Endothelial cell of umbilical vein (primary cell): ENCODE measurements at regions not wholly inside any gene's neighbourhood (a gene's known extent, or its start where the extent isn't known, plus 50 kb on each side); places are given as distances from the start of the nearest gene placed in this dataset.
A peak's percentile ranks its signal among the peaks of the same experiment; 100 is the strongest.

Source experiments
- BruUV-seq: library from RNA; stranded (reverse); fragments of 400-500 nt; replicated peaks from 2 replicates; lab custom pipeline; 2021; lab: Mats Ljungman, UMichigan
- CTCF ChIA-PET: fragments of 300-600, 350-600 bp; sonication (Branson Sonifier 250); formaldehyde crosslinking; loops from one replicate; lab custom pipeline; 2021; ENCODE audit warnings: antibody characterized with exemption, inconsistent platforms; lab: Charles Lee
- POLR2A ChIA-PET: fragments of 300-600, 350-600 bp; sonication (Branson Sonifier 250); formaldehyde crosslinking; loops from one replicate; lab custom pipeline; 2021; ENCODE audit warnings: antibody characterized with exemption, inconsistent platforms; lab: Charles Lee
- DNase-seq: peaks from one replicate; pipeline ENCODE4 v3.0.0-alpha.2; 2011; ENCODE audit warnings: low read depth, low spot score
- FAIRE-seq: peaks from 2 replicates; lab custom pipeline; 2011; peaks lifted over from hg19 to GRCh38; lab: Jason Lieb, UNC
- H2AFZ ChIP-seq: 2 replicates; pipeline ENCODE4 v1.6.0; 2012; ENCODE audit warnings: low read depth, low read length, control low read depth, inconsistent platforms
- H3K27ac ChIP-seq: 2 replicates; pipeline ENCODE4 v1.5.1; 2011; ENCODE audit warnings: low read depth, mild to moderate bottlenecking, control low read depth, low read length, moderate library complexity; ENCODE audit not compliant: insufficient read depth
- H3K27me3 ChIP-seq, 2 experiments: 2 replicates each; pipeline versions ENCODE4 v1.6.0 to v1.6.1; 2011; ENCODE audit warnings: low read length in 2 of 2, mixed read lengths in 1 of 2; ENCODE audit not compliant: control insufficient read depth in 2 of 2, insufficient read depth in 2 of 2
- H3K36me3 ChIP-seq, 2 experiments: 2 replicates in 1 of 2; 3 replicates in 1 of 2; pipeline ENCODE4 v1.5.1; 2011; ENCODE audit warnings: low read length in 2 of 2, mild to moderate bottlenecking in 1 of 2, moderate library complexity in 1 of 2; ENCODE audit not compliant: control insufficient read depth in 2 of 2, insufficient read depth in 2 of 2; ENCODE audit errors: extremely low read depth in 1 of 2
- H3K4me1 ChIP-seq: 3 replicates; pipeline ENCODE4 v1.5.1; 2011; ENCODE audit warnings: mild to moderate bottlenecking, low read length; ENCODE audit not compliant: control insufficient read depth, insufficient read depth; ENCODE audit errors: extremely low read depth
- H3K4me2 ChIP-seq: 2 replicates; pipeline ENCODE4 v1.6.1; 2011; ENCODE audit warnings: low read length, control low read depth, mixed read lengths; ENCODE audit not compliant: insufficient read depth
- H3K4me3 ChIP-seq, 3 experiments: fragments of 200-600 bp in 1 of 3; sonication (generic), shearing (Covaris generic) in 1 of 3; replicated peaks in 1 of 3; 2 replicates each; pipeline ENCODE4 v1.5.1; 2011 to 2016; ENCODE audit warnings: control low read depth in 3 of 3, low read length in 3 of 3, mild to moderate bottlenecking in 2 of 3, inconsistent platforms in 1 of 3, low read depth in 1 of 3, moderate library complexity in 1 of 3; ENCODE audit not compliant: insufficient read depth in 1 of 3
- H3K79me2 ChIP-seq: 2 replicates; pipeline ENCODE4 v1.6.0; 2012; ENCODE audit warnings: low read length, inconsistent platforms; ENCODE audit not compliant: control insufficient read depth, insufficient read depth
- H3K9ac ChIP-seq: replicated peaks from 2 replicates; pipeline ENCODE3; 2011; ENCODE audit warnings: low read length, control low read depth; ENCODE audit not compliant: insufficient read depth; ENCODE audit errors: extremely low read depth
- H3K9me1 ChIP-seq: replicated peaks from 3 replicates; pipeline ENCODE4 v1.6.0; 2011; ENCODE audit warnings: mild to moderate bottlenecking, low read length; ENCODE audit not compliant: control insufficient read depth, insufficient read depth; ENCODE audit errors: extremely low read depth
- H3K9me3 ChIP-seq: replicated peaks from 2 replicates; pipeline ENCODE4 v1.5.1; 2012; ENCODE audit warnings: low read length, inconsistent platforms; ENCODE audit not compliant: control insufficient read depth, insufficient read depth
- H4K20me1 ChIP-seq: replicated peaks from 2 replicates; pipeline ENCODE3; 2011; ENCODE audit warnings: mild to moderate bottlenecking, low read length; ENCODE audit not compliant: control insufficient read depth, insufficient read depth; ENCODE audit errors: extremely low read depth
- EZH2 ChIP-seq: IDR thresholded peaks from 2 replicates; pipeline ENCODE4 v1.6.1; 2012; ENCODE audit warnings: borderline replicate concordance, low read depth, mild to moderate bottlenecking, moderate library complexity, low read length, inconsistent platforms; ENCODE audit not compliant: severe bottlenecking
- FOS ChIP-seq: IDR thresholded peaks from 2 replicates; pipeline ENCODE4 v1.6.1; 2011; ENCODE audit warnings: mild to moderate bottlenecking, low read length, moderate library complexity, borderline replicate concordance; ENCODE audit not compliant: insufficient read depth
- GATA2 ChIP-seq: IDR thresholded peaks from 2 replicates; pipeline ENCODE4 v1.7.0; 2011; ENCODE audit warnings: low read depth, mild to moderate bottlenecking, moderate library complexity, mixed read lengths, low read length; ENCODE audit not compliant: insufficient read length, insufficient read depth
- JUN ChIP-seq: IDR thresholded peaks from 2 replicates; pipeline ENCODE4 v1.6.1; 2011; ENCODE audit warnings: borderline replicate concordance, low read depth; ENCODE audit not compliant: insufficient read length, insufficient read depth
- MYC ChIP-seq: IDR thresholded peaks from one replicate; pipeline ENCODE4 v1.6.1; 2011; ENCODE audit warnings: mild to moderate bottlenecking, low read depth, low read length
- POLR2A ChIP-seq: IDR thresholded peaks from 2 replicates; pipeline ENCODE4 v1.6.1; 2012; ENCODE audit warnings: low read depth, mild to moderate bottlenecking, control low read depth, low read length
- POLR2AphosphoS5 ChIP-seq: IDR thresholded peaks from 2 replicates; pipeline ENCODE4 v1.6.1; 2012; ENCODE audit warnings: low read depth, mild to moderate bottlenecking, control low read depth, low read length, moderate library complexity; ENCODE audit not compliant: insufficient read depth
- dilution Hi-C: fragments of 300-500 bp; cut with MboI; formaldehyde crosslinking; loops from one replicate; pipeline ENCODE4 v1.15.0; 2019; ENCODE audit warnings: low sequenced_read_pairs; ENCODE audit not compliant: extremely low pct_ligation_motif_present
- intact Hi-C: fragments of 100-400 bp; cut with micrococcal nuclease; formaldehyde crosslinking; loops from one replicate; pipeline ENCODE4 v1.10.0; 2022
- TF ChIP-seq, protein P1 (sequence below): IDR thresholded peaks from 2 replicates; pipeline ENCODE4 v1.6.1; 2011; ENCODE audit not compliant: insufficient read depth, insufficient read length
- TF ChIP-seq, protein P2 (sequence below), 2 donors: IDR thresholded peaks; 1 replicate in 1 of 2; 2 replicates in 1 of 2; pipeline ENCODE4 v1.5.1; 2011; ENCODE audit warnings: low read length in 2 of 2, mild to moderate bottlenecking in 2 of 2, moderate library complexity in 2 of 2, control low read depth in 1 of 2, inconsistent platforms in 1 of 2, low read depth in 1 of 2; ENCODE audit not compliant: insufficient read depth in 1 of 2; ENCODE audit errors: extremely low read depth in 1 of 2

DNA sequence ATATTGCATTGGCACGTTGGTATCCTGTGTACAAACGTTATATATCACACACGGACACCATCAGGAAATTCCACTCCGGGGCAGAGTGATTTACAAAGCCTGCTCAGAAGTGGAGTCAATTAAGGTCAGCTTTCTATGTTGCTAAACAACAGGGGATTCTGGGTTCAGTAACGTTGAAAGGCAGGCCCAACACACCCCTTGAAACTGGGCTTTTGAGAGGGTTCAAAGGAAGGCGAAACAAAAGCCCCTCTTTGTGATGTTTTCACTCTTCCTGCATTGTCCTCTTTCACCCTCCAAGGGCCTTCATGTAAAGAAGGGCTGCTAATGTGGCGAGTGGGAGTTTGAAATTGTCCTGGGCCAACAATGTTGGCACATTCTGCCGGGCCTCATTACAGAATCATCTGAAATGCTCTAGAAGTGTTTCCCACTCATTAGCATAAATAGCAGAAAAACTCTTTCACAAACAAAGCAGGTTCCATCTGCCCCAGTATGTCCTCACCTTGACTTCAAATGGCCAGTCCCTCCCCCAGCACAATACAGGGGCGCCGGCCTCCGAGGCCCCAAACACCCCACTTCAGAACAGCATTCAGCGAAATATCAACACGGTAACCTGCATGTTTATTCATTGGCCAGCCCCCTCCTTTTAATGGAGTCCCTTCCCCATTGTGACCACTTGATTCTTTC lies 76.4 kb downstream of the HES1 start:
- intact Hi-C loops = no loop called here
- dilution Hi-C loops = no loop called here

More for the DNA sequence above, 76.4 kb downstream of the HES1 start:
- Histone ChIP-seq H3K9me1 (no peaks in the 10 kb centered on the region), H3K36me3 (no peaks in the 10 kb centered on the region), H3K79me2 (no peaks in the 10 kb centered on the region), H4K20me1 (no peaks in the 10 kb centered on the region), H3K9me3 (no peaks in the 10 kb centered on the region), H3K27ac (no peak overlapping the region), H3K4me1 (peaks cover 9% of the 10 kb centered on the region), H3K27me3 (no peaks in the 10 kb centered on the region), H2AFZ (peak overlapping the region; percentile 63), H3K4me3 (no peak overlapping the region), H3K4me2 (no peak overlapping the region), H3K9ac (no peak overlapping the region)
- BruUV-seq = no TSS peak
- no peak for TF ChIP-seq POLR2A
- TF ChIP-seq GATA2 = no peak
- TF ChIP-seq JUN = no peak
- TF ChIP-seq, protein P1, sequence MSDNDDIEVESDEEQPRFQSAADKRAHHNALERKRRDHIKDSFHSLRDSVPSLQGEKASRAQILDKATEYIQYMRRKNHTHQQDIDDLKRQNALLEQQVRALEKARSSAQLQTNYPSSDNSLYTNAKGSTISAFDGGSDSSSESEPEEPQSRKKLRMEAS = no peak
- TF ChIP-seq, protein P2, sequence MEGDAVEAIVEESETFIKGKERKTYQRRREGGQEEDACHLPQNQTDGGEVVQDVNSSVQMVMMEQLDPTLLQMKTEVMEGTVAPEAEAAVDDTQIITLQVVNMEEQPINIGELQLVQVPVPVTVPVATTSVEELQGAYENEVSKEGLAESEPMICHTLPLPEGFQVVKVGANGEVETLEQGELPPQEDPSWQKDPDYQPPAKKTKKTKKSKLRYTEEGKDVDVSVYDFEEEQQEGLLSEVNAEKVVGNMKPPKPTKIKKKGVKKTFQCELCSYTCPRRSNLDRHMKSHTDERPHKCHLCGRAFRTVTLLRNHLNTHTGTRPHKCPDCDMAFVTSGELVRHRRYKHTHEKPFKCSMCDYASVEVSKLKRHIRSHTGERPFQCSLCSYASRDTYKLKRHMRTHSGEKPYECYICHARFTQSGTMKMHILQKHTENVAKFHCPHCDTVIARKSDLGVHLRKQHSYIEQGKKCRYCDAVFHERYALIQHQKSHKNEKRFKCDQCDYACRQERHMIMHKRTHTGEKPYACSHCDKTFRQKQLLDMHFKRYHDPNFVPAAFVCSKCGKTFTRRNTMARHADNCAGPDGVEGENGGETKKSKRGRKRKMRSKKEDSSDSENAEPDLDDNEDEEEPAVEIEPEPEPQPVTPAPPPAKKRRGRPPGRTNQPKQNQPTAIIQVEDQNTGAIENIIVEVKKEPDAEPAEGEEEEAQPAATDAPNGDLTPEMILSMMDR (IDR thresholded peaks at IDR 0.05; ENCODE audit: extremely low read depth in 1 of 2, insufficient read depth in 1 of 2, low read depth in 1 of 2, low read length in 2 of 2) = no peak
- TF ChIP-seq EZH2 = no peak
- TF ChIP-seq FOS = no peak
- TF ChIP-seq POLR2AphosphoS5 = no peak
- TF ChIP-seq MYC = no peak
- POLR2A ChIA-PET = interaction anchor here (0.7 kb wide), 1 partner anchor 31 kb away, joined by 3 read pairs; no protein-coding TSS in a partner anchor
- FAIRE-seq (peak; percentile 58), DNase-seq (peak; percentile 74)
- CTCF ChIA-PET = interaction anchor here (0.9 to 1.4 kb wide), 2 partner anchors 58 to 103 kb away, joined by 3 to 5 read pairs; no protein-coding TSS in a partner anchor
